ENCODE measurements at regions not wholly inside any gene's neighbourhood (a gene's known extent, or its start where the extent isn't known, plus 50 kb on each side); places are given as distances from the start of the nearest gene placed in this dataset.

GRCh38 chr7:7060828-7061599, 121.3 kb upstream of the C1GALT1 start:
- no peak for DNase-seq

- DNase-seq = no peak
These were observed 104.4 kb upstream of the C1GALT1 start for GRCh38 chr7:7077945-7078344.

- DNase-seq = no peak
These were observed 101.5 kb upstream of the C1GALT1 start for GRCh38 chr7:7080802-7081201.

GRCh38 chr7:7090460-7090859, 91.9 kb upstream of the C1GALT1 start:
- DNase-seq = no peak

GRCh38 chr7:7098280-7098818, 84.0 kb upstream of the C1GALT1 start:
- no peak for DNase-seq

GRCh38 chr7:7099584-7100014, 82.7 kb upstream of the C1GALT1 start:
- DNase-seq = no peak

- no peak for DNase-seq
These were observed 81.9 kb upstream of the C1GALT1 start for GRCh38 chr7:7100432-7100849.

- DNase-seq = no peak
These were observed 79.4 kb upstream of the C1GALT1 start for GRCh38 chr7:7102906-7103305.

- peak; percentile 75 for DNase-seq
These were observed 78.7 kb upstream of the C1GALT1 start for GRCh38 chr7:7103343-7104313.

- no peak for DNase-seq
These were observed 78.0 kb upstream of the C1GALT1 start for GRCh38 chr7:7104314-7104698.

GRCh38 chr7:7104971-7105370, 77.4 kb upstream of the C1GALT1 start:
- DNase-seq = no peak

GRCh38 chr7:7105800-7106582, 76.4 kb upstream of the C1GALT1 start:
- no peak for DNase-seq

- no peak for DNase-seq
These were observed 73.4 kb upstream of the C1GALT1 start for GRCh38 chr7:7108931-7109330.

- DNase-seq = no peak
These were observed 72.4 kb upstream of the C1GALT1 start for GRCh38 chr7:7109934-7110333.

- DNase-seq = no peak
These were observed 71.6 kb upstream of the C1GALT1 start for GRCh38 chr7:7110706-7111105.

GRCh38 chr7:7112868-7113267, 69.5 kb upstream of the C1GALT1 start:
- no peak for DNase-seq

- DNase-seq = no peak
These were observed 67.6 kb upstream of the C1GALT1 start for GRCh38 chr7:7114575-7115291.

- DNase-seq = no peak
These were observed 64.3 kb upstream of the C1GALT1 start for GRCh38 chr7:7117935-7118586.

GRCh38 chr7:7118822-7119221, 63.5 kb upstream of the C1GALT1 start:
- DNase-seq = no peak

GRCh38 chr7:7119729-7120128, 62.6 kb upstream of the C1GALT1 start:
- DNase-seq = no peak

GRCh38 chr7:7122033-7122478, 60.3 kb upstream of the C1GALT1 start:
- DNase-seq = no peak

All from CD4-positive, alpha-beta T cell treated with Interleukin-10 for 1 hour (primary cell).